Left lung (tissue), 4 donors: ENCODE measurements at regions not wholly inside any gene's neighbourhood (a gene's known extent, or its start where the extent isn't known, plus 50 kb on each side); places are given as distances from the start of the nearest gene placed in this dataset.

ENCODE experiments used
- ATAC-seq: fragments of 200-7000 bp; cut with Tn5 transposase; one replicate; pipeline ENCODE4 v1.9.1; 2020; ENCODE audit warnings: moderate library complexity
- DNase-seq, 4 donors: peaks; one replicate each; pipeline ENCODE4 v3.0.0-alpha.2; 2013 to 2020
- H3K27ac ChIP-seq, 2 donors: fragments of 200-600 bp; sonication (generic) in 1 of 2; one replicate each; pipeline versions ENCODE4 v1.5.0 to v1.8.0; 2020 to 2021
- H3K27me3 ChIP-seq, 2 donors: fragments of 200-600 bp; sonication (generic) in 1 of 2; one replicate each; pipeline versions ENCODE4 v1.5.0 to v1.8.0; 2020 to 2021
- H3K36me3 ChIP-seq, 2 donors: fragments of 200-600 bp; sonication (generic) in 1 of 2; one replicate each; pipeline versions ENCODE4 v1.5.0 to v1.8.0; 2020 to 2021
- H3K4me1 ChIP-seq, 2 donors: fragments of 200-600 bp; one replicate each; pipeline ENCODE4 v1.8.0; 2021
- H3K4me3 ChIP-seq, 2 donors: fragments of 200-600 bp; sonication (generic) in 1 of 2; one replicate each; pipeline versions ENCODE4 v1.5.0 to v1.8.0; 2020 to 2021; ENCODE audit warnings: mild to moderate bottlenecking in 1 of 2
- H3K9me3 ChIP-seq, 2 donors: fragments of 200-600 bp; sonication (generic) in 1 of 2; one replicate each; pipeline versions ENCODE4 v1.5.0 to v1.8.0; 2020 to 2021
- intact Hi-C, 2 donors: fragments of 100-400 bp; cut with DNase I; formaldehyde crosslinking; loops; one replicate each; pipeline versions ENCODE4 v1.11.2 to v1.14.2; 2022
- TF ChIP-seq, protein P1 (sequence below), 2 donors: fragments of 200-600 bp; sonication (generic) in 1 of 2; IDR thresholded peaks; one replicate each; pipeline versions ENCODE4 v1.5.0 to v1.8.0; 2021; ENCODE audit warnings: antibody characterized with exemption in 2 of 2
- donor health status: DM: no; HTN: yes; CAD: no.
- donor health status: DM: no; HTN: no; CAD: no.

DNA sequence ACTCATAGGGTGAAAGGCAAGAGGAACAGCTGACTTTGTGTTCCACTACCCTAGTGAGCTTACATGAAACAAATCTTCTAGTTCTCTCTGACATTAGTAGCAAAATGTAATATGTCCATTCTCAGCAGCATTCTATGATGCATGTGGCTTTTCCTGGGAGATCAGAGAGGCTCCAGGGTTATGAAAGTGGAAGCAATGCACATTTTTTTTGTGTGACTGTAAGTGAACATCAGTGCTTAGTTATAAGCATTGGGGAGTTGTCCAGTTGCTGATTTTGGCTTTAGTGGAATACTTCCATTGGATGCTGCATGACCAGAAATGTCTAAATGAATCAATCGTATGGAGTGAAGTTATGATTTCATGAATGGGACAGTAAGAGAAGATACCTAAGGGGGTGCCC is 255.9 kb downstream of the FAT3 start:
- no peaks in the 10 kb centered on the region for H3K27me3 ChIP-seq
- no peaks in the 10 kb centered on the region for H3K9me3 ChIP-seq
- no peaks in the 10 kb centered on the region for H3K4me1 ChIP-seq
- H3K27ac ChIP-seq = no peak overlapping the region
- no peak overlapping the region for H3K4me3 ChIP-seq
- intact Hi-C loops = loop anchor here in 1 of 2 donors (10.0 kb wide), 1 partner anchor 236 kb away; no protein-coding TSS in a partner anchor
- ATAC-seq (no peak), DNase-seq (no peak)
- TF ChIP-seq, protein P1, sequence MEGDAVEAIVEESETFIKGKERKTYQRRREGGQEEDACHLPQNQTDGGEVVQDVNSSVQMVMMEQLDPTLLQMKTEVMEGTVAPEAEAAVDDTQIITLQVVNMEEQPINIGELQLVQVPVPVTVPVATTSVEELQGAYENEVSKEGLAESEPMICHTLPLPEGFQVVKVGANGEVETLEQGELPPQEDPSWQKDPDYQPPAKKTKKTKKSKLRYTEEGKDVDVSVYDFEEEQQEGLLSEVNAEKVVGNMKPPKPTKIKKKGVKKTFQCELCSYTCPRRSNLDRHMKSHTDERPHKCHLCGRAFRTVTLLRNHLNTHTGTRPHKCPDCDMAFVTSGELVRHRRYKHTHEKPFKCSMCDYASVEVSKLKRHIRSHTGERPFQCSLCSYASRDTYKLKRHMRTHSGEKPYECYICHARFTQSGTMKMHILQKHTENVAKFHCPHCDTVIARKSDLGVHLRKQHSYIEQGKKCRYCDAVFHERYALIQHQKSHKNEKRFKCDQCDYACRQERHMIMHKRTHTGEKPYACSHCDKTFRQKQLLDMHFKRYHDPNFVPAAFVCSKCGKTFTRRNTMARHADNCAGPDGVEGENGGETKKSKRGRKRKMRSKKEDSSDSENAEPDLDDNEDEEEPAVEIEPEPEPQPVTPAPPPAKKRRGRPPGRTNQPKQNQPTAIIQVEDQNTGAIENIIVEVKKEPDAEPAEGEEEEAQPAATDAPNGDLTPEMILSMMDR (IDR thresholded peaks at IDR 0.05) = no peak
- no peaks in the 10 kb centered on the region for H3K36me3 ChIP-seq

- intact Hi-C loops = loop anchor here in 1 of 2 donors (10.0 kb wide), 1 partner anchor 238 kb away; no protein-coding TSS in a partner anchor
- DNase-seq = no peak
- TF ChIP-seq, protein P1 (IDR thresholded peaks at IDR 0.05) = no peak
Observed at GRCh38 chr11:92482492-92483060, 258.0 kb downstream of the FAT3 start.

GRCh38 chr11:92484570-92484969 is 260.0 kb downstream of the FAT3 start:
- intact Hi-C loops = loop anchor here in 1 of 2 donors (10.0 kb wide), 1 partner anchor 240 kb away; no protein-coding TSS in a partner anchor
- ATAC-seq = no peak
- TF ChIP-seq, protein P1 (IDR thresholded peaks at IDR 0.05) = no peak
- no peak overlapping the region for H3K27ac ChIP-seq
- H3K9me3 ChIP-seq = no peaks in the 10 kb centered on the region
- H3K4me1 ChIP-seq = no peaks in the 10 kb centered on the region
- no peaks in the 10 kb centered on the region for H3K27me3 ChIP-seq
- H3K4me3 ChIP-seq = no peak overlapping the region
- no peak for DNase-seq
- no peaks in the 10 kb centered on the region for H3K36me3 ChIP-seq

More at GRCh38 chr11:92482492-92483060, 258.0 kb downstream of the FAT3 start:
- no peak for ATAC-seq
- no peaks in the 10 kb centered on the region for H3K36me3 ChIP-seq
- no peaks in the 10 kb centered on the region for H3K27me3 ChIP-seq
- no peaks in the 10 kb centered on the region for H3K9me3 ChIP-seq
- no peak overlapping the region for H3K27ac ChIP-seq
- H3K4me1 ChIP-seq = no peaks in the 10 kb centered on the region
- no peak overlapping the region for H3K4me3 ChIP-seq

GRCh38 chr11:92489826-92490399 is 265.3 kb downstream of the FAT3 start:
- Histone ChIP-seq H3K27ac (no peak overlapping the region), H3K4me1 (no peaks in the 10 kb centered on the region), H3K36me3 (no peaks in the 10 kb centered on the region), H3K9me3 (no peaks in the 10 kb centered on the region), H3K27me3 (no peaks in the 10 kb centered on the region), H3K4me3 (no peak overlapping the region)
- no peak for DNase-seq
- TF ChIP-seq, protein P1 (IDR thresholded peaks at IDR 0.05) = no peak
- intact Hi-C loops = loop anchor here in 1 of 2 donors (10.0 kb wide), 1 partner anchor 245 kb away; no protein-coding TSS in a partner anchor
- no peak for ATAC-seq

DNA sequence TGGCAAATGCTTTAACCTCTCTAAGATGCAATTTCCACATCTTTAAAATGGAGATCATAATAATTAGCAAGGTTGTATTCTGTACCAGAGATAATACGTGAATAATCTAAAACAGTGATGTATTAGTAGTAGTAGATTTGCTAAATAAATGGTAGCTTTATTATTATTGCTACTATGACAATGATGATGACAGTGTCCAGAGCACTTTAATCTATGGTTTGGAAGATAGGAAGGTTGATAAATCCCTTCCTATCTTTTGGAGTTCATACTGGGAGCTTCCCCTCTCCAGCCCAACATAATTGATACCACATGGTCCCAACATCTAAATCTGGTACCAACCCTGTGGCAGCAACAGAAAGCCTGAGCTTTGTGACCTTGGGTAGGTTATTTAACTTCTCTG is 267.8 kb downstream of the FAT3 start:
- Histone ChIP-seq H3K36me3 (no peaks in the 10 kb centered on the region), H3K4me3 (no peak overlapping the region), H3K4me1 (no peaks in the 10 kb centered on the region), H3K27me3 (no peaks in the 10 kb centered on the region), H3K9me3 (no peaks in the 10 kb centered on the region), H3K27ac (no peak overlapping the region)
- intact Hi-C loops = no loop called here
- ATAC-seq (no peak), DNase-seq (no peak)
- TF ChIP-seq, protein P1 (IDR thresholded peaks at IDR 0.05) = no peak
